Uterus (tissue), 3 donors: ENCODE measurements at regions not wholly inside any gene's neighbourhood (a gene's known extent, or its start where the extent isn't known, plus 50 kb on each side); places are given as distances from the start of the nearest gene placed in this dataset.

Experiments
- DNase-seq, 2 donors: peaks; one replicate each; pipeline ENCODE4 v3.0.0-alpha.2; 2019 to 2020
- H3K27ac ChIP-seq, 2 donors: fragments of 200-600 bp; sonication (generic); 1 replicate in 1 of 2; 2 replicates in 1 of 2; pipeline ENCODE4 v1.5.1; 2016 to 2018
- H3K27me3 ChIP-seq, 2 donors: fragments of 200-600 bp; sonication (generic); one replicate each; pipeline ENCODE4 v1.5.1; 2018 to 2019; ENCODE audit warnings: control low read depth in 1 of 2
- H3K36me3 ChIP-seq, 2 donors: fragments of 200-600 bp; sonication (generic); one replicate each; pipeline ENCODE4 v1.5.1; 2019; ENCODE audit warnings: control low read depth in 1 of 2
- H3K4me1 ChIP-seq, 2 donors: fragments of 200-600 bp; sonication (generic); one replicate each; pipeline ENCODE4 v1.5.1; 2018 to 2019; ENCODE audit warnings: control low read depth in 1 of 2
- H3K4me3 ChIP-seq, 2 donors: fragments of 200-600 bp; sonication (generic); 1 replicate in 1 of 2; 2 replicates in 1 of 2; pipeline ENCODE4 v1.5.1; 2018 to 2019; ENCODE audit warnings: mild to moderate bottlenecking in 1 of 2
- H3K9me3 ChIP-seq, 2 donors: fragments of 200-600 bp; sonication (generic); one replicate each; pipeline ENCODE4 v1.5.1; 2019; ENCODE audit warnings: control low read depth in 1 of 2
- CTCF ChIP-seq, 4 experiments: fragments of 200-600 bp in 2 of 4; fragments of 450-650 bp in 2 of 4; sonication (generic) in 2 of 4; IDR thresholded peaks; one replicate each; pipeline ENCODE4 v1.5.1; 2016 to 2019; ENCODE audit warnings: antibody characterized with exemption in 4 of 4, mild to moderate bottlenecking in 2 of 4, moderate library complexity in 1 of 4
- POLR2A ChIP-seq, 2 donors: fragments of 450-650 bp; IDR thresholded peaks; one replicate each; pipeline ENCODE4 v1.6.1; 2016; ENCODE audit warnings: antibody characterized with exemption in 2 of 2, mild to moderate bottlenecking in 1 of 2, moderate library complexity in 1 of 2
- intact Hi-C: fragments of 100-400 bp; cut with DNase I; formaldehyde crosslinking; loops from one replicate; pipeline ENCODE4 v1.15.1; 2023; ENCODE audit warnings: low total_unique reads
- donor health status: DM: yes; HTN: yes; CAD: no.

GRCh38 chr2:193566276-193566675 lies 1371.5 kb upstream of the TMEFF2 start:
- Histone ChIP-seq H3K9me3 (no peaks in the 10 kb centered on the region), H3K27me3 (no peaks in the 10 kb centered on the region), H3K27ac (no peak overlapping the region), H3K4me1 (no peaks in the 10 kb centered on the region), H3K4me3 (no peak overlapping the region), H3K36me3 (no peaks in the 10 kb centered on the region)
- intact Hi-C loops, result no loop called here
- TF ChIP-seq POLR2A (IDR thresholded peaks at IDR 0.05) (no peak), CTCF (IDR thresholded peaks at IDR 0.05) (no peak)
- no peak for DNase-seq

- Histone ChIP-seq H3K36me3 (no peaks in the 10 kb centered on the region), H3K9me3 (no peaks in the 10 kb centered on the region), H3K4me3 (no peak overlapping the region), H3K27ac (no peak overlapping the region), H3K4me1 (no peaks in the 10 kb centered on the region), H3K27me3 (no peaks in the 10 kb centered on the region)
- DNase-seq, result no peak
- TF ChIP-seq CTCF (IDR thresholded peaks at IDR 0.05) (no peak), POLR2A (IDR thresholded peaks at IDR 0.05) (no peak)
- intact Hi-C loops, result no loop called here
These were observed 1367.3 kb upstream of the TMEFF2 start for GRCh38 chr2:193562031-193562430.

GRCh38 chr2:193561054-193561453 lies 1366.3 kb upstream of the TMEFF2 start:
- Histone ChIP-seq H3K4me1 (no peaks in the 10 kb centered on the region), H3K9me3 (no peaks in the 10 kb centered on the region), H3K27ac (no peak overlapping the region), H3K27me3 (no peaks in the 10 kb centered on the region), H3K36me3 (no peaks in the 10 kb centered on the region), H3K4me3 (no peak overlapping the region)
- no peak for DNase-seq
- TF ChIP-seq POLR2A (IDR thresholded peaks at IDR 0.05) (no peak), CTCF (IDR thresholded peaks at IDR 0.05) (no peak)
- intact Hi-C loops, result no loop called here

GRCh38 chr2:193556766-193557470 lies 1362.2 kb upstream of the TMEFF2 start:
- intact Hi-C loops, result no loop called here
- Histone ChIP-seq H3K9me3 (no peaks in the 10 kb centered on the region), H3K4me3 (no peak overlapping the region), H3K27me3 (no peaks in the 10 kb centered on the region), H3K27ac (no peak overlapping the region), H3K4me1 (no peaks in the 10 kb centered on the region), H3K36me3 (no peaks in the 10 kb centered on the region)
- TF ChIP-seq POLR2A (IDR thresholded peaks at IDR 0.05), result no peak
- TF ChIP-seq CTCF (IDR thresholded peaks at IDR 0.05), result no peak
- no peak for DNase-seq

- H3K9me3 ChIP-seq, result no peaks in the 10 kb centered on the region
- no peak overlapping the region for H3K4me3 ChIP-seq
- no peak overlapping the region for H3K27ac ChIP-seq
- TF ChIP-seq CTCF (IDR thresholded peaks at IDR 0.05), result no peak
- no peak for TF ChIP-seq POLR2A (IDR thresholded peaks at IDR 0.05)
- H3K27me3 ChIP-seq, result no peaks in the 10 kb centered on the region
- no peaks in the 10 kb centered on the region for H3K36me3 ChIP-seq
- intact Hi-C loops, result no loop called here
- DNase-seq, result no peak
- no peaks in the 10 kb centered on the region for H3K4me1 ChIP-seq
These were observed 1354.9 kb upstream of the TMEFF2 start for GRCh38 chr2:193549661-193550060.
